ENCODE measurements at regions not wholly inside any gene's neighbourhood (a gene's known extent, or its start where the extent isn't known, plus 50 kb on each side); places are given as distances from the start of the nearest gene placed in this dataset.
"Not testable (repeated sequence)": the region's sequence is repeated elsewhere in the genome, so short reads cannot be mapped to it uniquely, and the experiment has no call there.

- TF ChIP-seq, protein P1, sequence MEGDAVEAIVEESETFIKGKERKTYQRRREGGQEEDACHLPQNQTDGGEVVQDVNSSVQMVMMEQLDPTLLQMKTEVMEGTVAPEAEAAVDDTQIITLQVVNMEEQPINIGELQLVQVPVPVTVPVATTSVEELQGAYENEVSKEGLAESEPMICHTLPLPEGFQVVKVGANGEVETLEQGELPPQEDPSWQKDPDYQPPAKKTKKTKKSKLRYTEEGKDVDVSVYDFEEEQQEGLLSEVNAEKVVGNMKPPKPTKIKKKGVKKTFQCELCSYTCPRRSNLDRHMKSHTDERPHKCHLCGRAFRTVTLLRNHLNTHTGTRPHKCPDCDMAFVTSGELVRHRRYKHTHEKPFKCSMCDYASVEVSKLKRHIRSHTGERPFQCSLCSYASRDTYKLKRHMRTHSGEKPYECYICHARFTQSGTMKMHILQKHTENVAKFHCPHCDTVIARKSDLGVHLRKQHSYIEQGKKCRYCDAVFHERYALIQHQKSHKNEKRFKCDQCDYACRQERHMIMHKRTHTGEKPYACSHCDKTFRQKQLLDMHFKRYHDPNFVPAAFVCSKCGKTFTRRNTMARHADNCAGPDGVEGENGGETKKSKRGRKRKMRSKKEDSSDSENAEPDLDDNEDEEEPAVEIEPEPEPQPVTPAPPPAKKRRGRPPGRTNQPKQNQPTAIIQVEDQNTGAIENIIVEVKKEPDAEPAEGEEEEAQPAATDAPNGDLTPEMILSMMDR (IDR thresholded peaks at IDR 0.05), result not testable (repeated sequence)
- not testable (repeated sequence) for TF ChIP-seq HDAC2 (IDR thresholded peaks at IDR 0.05); MAFK (IDR thresholded peaks at IDR 0.05; ENCODE audit: partially characterized antibody); NR3C1 (IDR thresholded peaks at IDR 0.05); CBX2 (IDR thresholded peaks at IDR 0.05; ENCODE audit: borderline replicate concordance, low read depth); KDM5A (IDR thresholded peaks at IDR 0.05)
Observed at GRCh38 chr7:50898604-50899477, 116.1 kb upstream of the GRB10 start.

Measured in A549 (cell line).